ENCODE measurements at regions not wholly inside any gene's neighbourhood (a gene's known extent, or its start where the extent isn't known, plus 50 kb on each side); places are given as distances from the start of the nearest gene placed in this dataset.

GRCh38 chr5:98096155-98096554, 677.3 kb upstream of the RGMB start:
- Histone ChIP-seq H3K36me3 (ENCODE audit: insufficient read depth, low read length) (no peaks in the 10 kb centered on the region), H3K9me2 (ENCODE audit: insufficient read depth, low read length) (no peaks in the 10 kb centered on the region), H3K79me2 (replicated peaks; ENCODE audit: insufficient read depth, low read length) (no peaks in the 10 kb centered on the region), H2AFZ (ENCODE audit: low read depth, low read length) (no peak overlapping the region), H3K27ac (ENCODE audit: low read length) (no peak overlapping the region), H4K20me1 (ENCODE audit: insufficient read depth) (no peaks in the 10 kb centered on the region), H3F3A (ENCODE audit: insufficient read depth, low read length, poor library complexity, severe bottlenecking) (no peaks in the 10 kb centered on the region), H3K4me2 (ENCODE audit: low read length) (no peak overlapping the region), H3K9ac (ENCODE audit: low read length) (no peak overlapping the region), H3K9me3 (ENCODE audit: low read length) (no peaks in the 10 kb centered on the region), H3K27me3 (ENCODE audit: insufficient read depth, low read depth, low read length) (no peaks in the 10 kb centered on the region), H3K4me3 (ENCODE audit: low read length) (no peak overlapping the region)
- TF ChIP-seq EZH2 (IDR thresholded peaks at IDR 0.05; ENCODE audit: borderline replicate concordance, insufficient read depth, low read length, poor library complexity, severe bottlenecking) (no peak), REST (IDR thresholded peaks at IDR 0.05; ENCODE audit: borderline replicate concordance) (no peak), TAF1 (IDR thresholded peaks at IDR 0.05; ENCODE audit: low read depth) (no peak), CTCF (IDR thresholded peaks at IDR 0.05; ENCODE audit: poor library complexity, severe bottlenecking) (no peak), POLR2AphosphoS5 (IDR thresholded peaks at IDR 0.05) (no peak), MXI1 (conservative IDR thresholded peaks at IDR 0.05; ENCODE audit: poor library complexity, severe bottlenecking) (no peak), EP300 (conservative IDR thresholded peaks at IDR 0.05; ENCODE audit: poor library complexity, severe bottlenecking) (no peak)

- Histone ChIP-seq H3K27ac (ENCODE audit: low read length) (no peak overlapping the region), H3K4me3 (ENCODE audit: low read length) (no peak overlapping the region), H3K79me2 (replicated peaks; ENCODE audit: insufficient read depth, low read length) (no peaks in the 10 kb centered on the region), H3K36me3 (ENCODE audit: insufficient read depth, low read length) (no peaks in the 10 kb centered on the region), H3K9ac (ENCODE audit: low read length) (no peak overlapping the region), H4K20me1 (ENCODE audit: insufficient read depth) (no peaks in the 10 kb centered on the region), H3K27me3 (ENCODE audit: insufficient read depth, low read depth, low read length) (no peaks in the 10 kb centered on the region), H3F3A (ENCODE audit: insufficient read depth, low read length, poor library complexity, severe bottlenecking) (no peaks in the 10 kb centered on the region), H3K4me2 (ENCODE audit: low read length) (no peak overlapping the region), H3K9me3 (ENCODE audit: low read length) (no peaks in the 10 kb centered on the region), H3K9me2 (ENCODE audit: insufficient read depth, low read length) (no peaks in the 10 kb centered on the region), H2AFZ (ENCODE audit: low read depth, low read length) (no peak overlapping the region)
- no peak for TF ChIP-seq CTCF (IDR thresholded peaks at IDR 0.05; ENCODE audit: poor library complexity, severe bottlenecking)
- no peak for TF ChIP-seq SMC3 (conservative IDR thresholded peaks at IDR 0.05; ENCODE audit: poor library complexity)
- TF ChIP-seq EP300 (conservative IDR thresholded peaks at IDR 0.05; ENCODE audit: poor library complexity, severe bottlenecking): no peak
- no peak for TF ChIP-seq REST (IDR thresholded peaks at IDR 0.05; ENCODE audit: borderline replicate concordance)
- no peak for TF ChIP-seq RAD21 (conservative IDR thresholded peaks at IDR 0.05)
- no peak for TF ChIP-seq MXI1 (conservative IDR thresholded peaks at IDR 0.05; ENCODE audit: poor library complexity, severe bottlenecking)
- TF ChIP-seq TAF1 (IDR thresholded peaks at IDR 0.05; ENCODE audit: low read depth): no peak
- TF ChIP-seq EZH2 (IDR thresholded peaks at IDR 0.05; ENCODE audit: borderline replicate concordance, insufficient read depth, low read length, poor library complexity, severe bottlenecking): no peak
- no peak for TF ChIP-seq POLR2AphosphoS5 (IDR thresholded peaks at IDR 0.05)
These were observed 673.9 kb upstream of the RGMB start for GRCh38 chr5:98099448-98100105.
